SU-DHL-6 (cell line): ENCODE measurements at regions not wholly inside any gene's neighbourhood (a gene's known extent, or its start where the extent isn't known, plus 50 kb on each side); places are given as distances from the start of the nearest gene placed in this dataset.
"Not testable (repeated sequence)": the region's sequence is repeated elsewhere in the genome, so short reads cannot be mapped to it uniquely, and the experiment has no call there.

Experiments used
- H2AFZ ChIP-seq: fragments of 200-600 bp; sonication (generic); 2 replicates; pipeline ENCODE4 v1.6.1; 2014; ENCODE audit warnings: low read depth, mild to moderate bottlenecking, moderate library complexity, mixed read lengths, antibody characterized with exemption, low read length; ENCODE audit not compliant: severe bottlenecking
- H3F3A ChIP-seq: fragments of 200-600 bp; shearing (Covaris generic); 2 replicates; pipeline ENCODE4 v1.6.0; 2016; ENCODE audit warnings: antibody characterized with exemption, mild to moderate bottlenecking; ENCODE audit not compliant: insufficient read depth
- H3K27ac ChIP-seq: fragments of 200-600 bp; sonication (generic); 2 replicates; pipeline ENCODE4 v1.5.1; 2016; ENCODE audit warnings: low read depth, mild to moderate bottlenecking, low read length, moderate library complexity, mixed read lengths
- H3K27me3 ChIP-seq: fragments of 200-600 bp; sonication (generic), shearing (Covaris generic); 2 replicates; pipeline ENCODE4 v1.6.0; 2014; ENCODE audit warnings: mild to moderate bottlenecking, low read length
- H3K36me3 ChIP-seq: fragments of 200-600 bp; sonication (generic); 2 replicates; pipeline ENCODE4 v1.6.1; 2014; ENCODE audit warnings: mild to moderate bottlenecking, low read length, mixed read lengths
- H3K4me2 ChIP-seq: fragments of 300-600, 200-600 bp; shearing (Covaris generic), sonication (generic); 2 replicates; pipeline ENCODE4 v1.6.0; 2014; ENCODE audit warnings: low read length, low read depth, mild to moderate bottlenecking; ENCODE audit not compliant: poor library complexity, severe bottlenecking
- H3K4me3 ChIP-seq: fragments of 200-600 bp; sonication (generic); 2 replicates; pipeline ENCODE4 v1.5.1; 2014; ENCODE audit warnings: antibody characterized with exemption, low read length, mild to moderate bottlenecking, mixed read lengths; ENCODE audit not compliant: insufficient read depth, poor library complexity, severe bottlenecking
- H3K79me2 ChIP-seq: fragments of 200-600 bp; sonication (generic); 2 replicates; pipeline ENCODE4 v1.6.1; 2014; ENCODE audit warnings: mild to moderate bottlenecking, low read length, moderate library complexity; ENCODE audit not compliant: insufficient read depth
- H3K9ac ChIP-seq: fragments of 200-600 bp; sonication (generic); 2 replicates; pipeline ENCODE4 v1.7.0; 2014; ENCODE audit warnings: mild to moderate bottlenecking, low read length
- H3K9me2 ChIP-seq: fragments of 200-600 bp; sonication (generic); replicated peaks from 2 replicates; pipeline ENCODE4 v1.6.1; 2014; ENCODE audit warnings: low read length; ENCODE audit not compliant: insufficient read depth
- H3K9me3 ChIP-seq: fragments of 200-600 bp; sonication (generic); 2 replicates; pipeline ENCODE4 v1.6.1; 2014; ENCODE audit warnings: low read length, mixed read lengths; ENCODE audit not compliant: insufficient read depth
- H4K20me1 ChIP-seq: fragments of 200-600 bp; sonication (generic); 2 replicates; pipeline ENCODE4 v1.6.1; 2014; ENCODE audit warnings: low read depth, mild to moderate bottlenecking, antibody characterized with exemption, low read length, moderate library complexity, mixed read lengths
- CTCF ChIP-seq: fragments of 200-600 bp; sonication (generic); IDR thresholded peaks from one replicate; pipeline ENCODE4 v1.5.1; 2017; ENCODE audit warnings: antibody characterized with exemption, mild to moderate bottlenecking, low read length, moderate library complexity; ENCODE audit not compliant: insufficient read depth, poor library complexity, severe bottlenecking
- EZH2phosphoT487 ChIP-seq: fragments of 200-600 bp; sonication (generic), shearing (Covaris generic); conservative IDR thresholded peaks from 2 replicates; pipeline ENCODE4 v1.6.1; 2018; ENCODE audit warnings: mild to moderate bottlenecking, antibody characterized with exemption, low read length, moderate library complexity, mixed read lengths

GRCh38 chr7:32650356-32650755, 155.1 kb downstream of the AVL9 start:
- H4K20me1 ChIP-seq, H3K27me3 ChIP-seq, H3K4me2 ChIP-seq, H3K79me2 ChIP-seq, H3K9me3 ChIP-seq, H3K27ac ChIP-seq, H3K4me3 ChIP-seq, H2AFZ ChIP-seq, H3K9me2 ChIP-seq, H3K9ac ChIP-seq, H3F3A ChIP-seq, H3K36me3 ChIP-seq: not testable (repeated sequence)

- Histone ChIP-seq H3K36me3 (no peaks in the 10 kb centered on the region), H4K20me1 (no peaks in the 10 kb centered on the region), H3K4me2 (no peak overlapping the region), H3K27ac (no peak overlapping the region), H3K27me3 (no peaks in the 10 kb centered on the region), H3K9ac (no peak overlapping the region), H3K9me2 (no peaks in the 10 kb centered on the region), H3K79me2 (no peaks in the 10 kb centered on the region), H3K9me3 (no peaks in the 10 kb centered on the region), H3K4me3 (no peak overlapping the region), H3F3A (no peaks in the 10 kb centered on the region), H2AFZ (no peak overlapping the region)
- TF ChIP-seq EZH2phosphoT487 (no peak), CTCF (no peak)
These were observed 153.3 kb downstream of the AVL9 start for GRCh38 chr7:32648408-32649156.

GRCh38 chr7:32645255-32645654, 150.0 kb downstream of the AVL9 start:
- not testable (repeated sequence) for H3K4me2 ChIP-seq, H3K9ac ChIP-seq, H2AFZ ChIP-seq, H3K27me3 ChIP-seq, H3F3A ChIP-seq, H3K27ac ChIP-seq, H3K36me3 ChIP-seq, H3K4me3 ChIP-seq, H3K9me2 ChIP-seq, H4K20me1 ChIP-seq, H3K79me2 ChIP-seq, H3K9me3 ChIP-seq

- Histone ChIP-seq H3K79me2 (no peaks in the 10 kb centered on the region), H3K9me3 (no peaks in the 10 kb centered on the region), H3K9me2 (no peaks in the 10 kb centered on the region), H3K9ac (no peak overlapping the region), H3K4me3 (no peak overlapping the region), H4K20me1 (no peaks in the 10 kb centered on the region), H3F3A (no peaks in the 10 kb centered on the region), H3K27me3 (no peaks in the 10 kb centered on the region), H2AFZ (no peak overlapping the region), H3K4me2 (no peak overlapping the region), H3K36me3 (no peaks in the 10 kb centered on the region), H3K27ac (no peak overlapping the region)
- TF ChIP-seq EZH2phosphoT487 = no peak
- TF ChIP-seq CTCF = no peak
These were observed 147.9 kb downstream of the AVL9 start for GRCh38 chr7:32643194-32643593.
